ENCODE measurements at regions not wholly inside any gene's neighbourhood (a gene's known extent, or its start where the extent isn't known, plus 50 kb on each side); places are given as distances from the start of the nearest gene placed in this dataset.

- DNase-seq (no peak), ATAC-seq (peak; percentile 92)
- peaks cover 14% of the 10 kb centered on the region for H3K27me3 Mint-ChIP-seq
- no peak overlapping the region for H3K4me3 Mint-ChIP-seq
- peaks cover 32% of the 10 kb centered on the region for H3K4me1 Mint-ChIP-seq
- peaks cover 4% of the 10 kb centered on the region for H3K9me3 Mint-ChIP-seq
- H3K36me3 Mint-ChIP-seq (ENCODE audit: low read depth): no peaks in the 10 kb centered on the region
- H3K27ac Mint-ChIP-seq: no peak overlapping the region
Observed at GRCh38 chr2:176470713-176471112, 201.5 kb downstream of the MTX2 start.

- H3K27me3 Mint-ChIP-seq: peaks cover 8% of the 10 kb centered on the region
- H3K4me1 Mint-ChIP-seq: peaks cover 32% of the 10 kb centered on the region
- ATAC-seq (no peak), DNase-seq (no peak)
- no peaks in the 10 kb centered on the region for H3K36me3 Mint-ChIP-seq (ENCODE audit: low read depth)
- H3K9me3 Mint-ChIP-seq: peaks cover 4% of the 10 kb centered on the region
- no peak overlapping the region for H3K4me3 Mint-ChIP-seq
- H3K27ac Mint-ChIP-seq: no peak overlapping the region
Observed at GRCh38 chr2:176471949-176472348, 202.7 kb downstream of the MTX2 start.

GRCh38 chr2:176473177-176473576 is 203.9 kb downstream of the MTX2 start:
- H3K27ac Mint-ChIP-seq: no peak overlapping the region
- H3K4me1 Mint-ChIP-seq: peaks cover 32% of the 10 kb centered on the region
- peak overlapping the region; percentile 61 for H3K4me3 Mint-ChIP-seq
- H3K9me3 Mint-ChIP-seq: peaks cover 4% of the 10 kb centered on the region
- H3K36me3 Mint-ChIP-seq (ENCODE audit: low read depth): no peaks in the 10 kb centered on the region
- DNase-seq (no peak), ATAC-seq (peak; percentile 44)
- peaks cover 6% of the 10 kb centered on the region for H3K27me3 Mint-ChIP-seq

GRCh38 chr2:176473851-176474250 is 204.6 kb downstream of the MTX2 start:
- no peaks in the 10 kb centered on the region for H3K36me3 Mint-ChIP-seq (ENCODE audit: low read depth)
- H3K4me1 Mint-ChIP-seq: peaks cover 32% of the 10 kb centered on the region
- H3K9me3 Mint-ChIP-seq: peaks cover 4% of the 10 kb centered on the region
- peak overlapping the region; percentile 28 for H3K27ac Mint-ChIP-seq
- no peak overlapping the region for H3K4me3 Mint-ChIP-seq
- H3K27me3 Mint-ChIP-seq: peaks cover 6% of the 10 kb centered on the region
- ATAC-seq (no peak), DNase-seq (no peak)

GRCh38 chr2:176477336-176477735 is 208.1 kb downstream of the MTX2 start:
- peaks cover 10% of the 10 kb centered on the region for H3K4me1 Mint-ChIP-seq
- DNase-seq: no peak
- no peak overlapping the region for H3K4me3 Mint-ChIP-seq
- H3K9me3 Mint-ChIP-seq: peaks cover 4% of the 10 kb centered on the region
- H3K36me3 Mint-ChIP-seq (ENCODE audit: low read depth): no peaks in the 10 kb centered on the region
- no peak overlapping the region for H3K27ac Mint-ChIP-seq
- no peak for ATAC-seq
- peaks cover 21% of the 10 kb centered on the region for H3K27me3 Mint-ChIP-seq

- no peaks in the 10 kb centered on the region for H3K36me3 Mint-ChIP-seq (ENCODE audit: low read depth)
- no peaks in the 10 kb centered on the region for H3K4me1 Mint-ChIP-seq
- no peak overlapping the region for H3K4me3 Mint-ChIP-seq
- peaks cover 26% of the 10 kb centered on the region for H3K27me3 Mint-ChIP-seq
- no peak overlapping the region for H3K27ac Mint-ChIP-seq
- ATAC-seq: no peak
- H3K9me3 Mint-ChIP-seq: peaks cover 2% of the 10 kb centered on the region
- no peak for DNase-seq
Observed at GRCh38 chr2:176479961-176480360, 210.7 kb downstream of the MTX2 start.

GRCh38 chr2:176482107-176482506 is 212.9 kb downstream of the MTX2 start:
- H3K27ac Mint-ChIP-seq: no peak overlapping the region
- no peak overlapping the region for H3K4me3 Mint-ChIP-seq
- no peaks in the 10 kb centered on the region for H3K9me3 Mint-ChIP-seq
- peaks cover 29% of the 10 kb centered on the region for H3K27me3 Mint-ChIP-seq
- H3K36me3 Mint-ChIP-seq (ENCODE audit: low read depth): no peaks in the 10 kb centered on the region
- DNase-seq (no peak), ATAC-seq (no peak)
- H3K4me1 Mint-ChIP-seq: no peaks in the 10 kb centered on the region

GRCh38 chr2:176483476-176483875 is 214.2 kb downstream of the MTX2 start:
- no peak for ATAC-seq

GRCh38 chr2:176483901-176484568 is 214.8 kb downstream of the MTX2 start:
- Mint-ChIP-seq H3K27me3 (peaks cover 47% of the 10 kb centered on the region), H3K27ac (no peak overlapping the region), H3K4me3 (no peak overlapping the region)

More at GRCh38 chr2:176483476-176483875, 214.2 kb downstream of the MTX2 start:
- H3K4me1 Mint-ChIP-seq: no peaks in the 10 kb centered on the region
- H3K27ac Mint-ChIP-seq: no peak overlapping the region
- H3K36me3 Mint-ChIP-seq (ENCODE audit: low read depth): no peaks in the 10 kb centered on the region
- H3K4me3 Mint-ChIP-seq: no peak overlapping the region
- H3K27me3 Mint-ChIP-seq: peaks cover 42% of the 10 kb centered on the region
- peaks cover 4% of the 10 kb centered on the region for H3K9me3 Mint-ChIP-seq
- DNase-seq: no peak

GRCh38 chr2:176484838-176485237 is 215.6 kb downstream of the MTX2 start:
- no peak for ATAC-seq
- H3K4me3 Mint-ChIP-seq: no peak overlapping the region
- H3K27me3 Mint-ChIP-seq: peaks cover 50% of the 10 kb centered on the region
- DNase-seq: no peak
- H3K36me3 Mint-ChIP-seq (ENCODE audit: low read depth): no peaks in the 10 kb centered on the region
- no peak overlapping the region for H3K27ac Mint-ChIP-seq
- peaks cover 4% of the 10 kb centered on the region for H3K9me3 Mint-ChIP-seq
- no peaks in the 10 kb centered on the region for H3K4me1 Mint-ChIP-seq

More at GRCh38 chr2:176483901-176484568, 214.8 kb downstream of the MTX2 start:
- Mint-ChIP-seq H3K9me3 (peaks cover 4% of the 10 kb centered on the region), H3K4me1 (no peaks in the 10 kb centered on the region), H3K36me3 (ENCODE audit: low read depth) (no peaks in the 10 kb centered on the region)
- ATAC-seq (no peak), DNase-seq (no peak)

GRCh38 chr2:176488431-176488830 is 219.2 kb downstream of the MTX2 start:
- no peak overlapping the region for H3K27ac Mint-ChIP-seq
- DNase-seq (no peak), ATAC-seq (no peak)
- peaks cover 4% of the 10 kb centered on the region for H3K9me3 Mint-ChIP-seq
- H3K4me1 Mint-ChIP-seq: peaks cover 21% of the 10 kb centered on the region
- H3K4me3 Mint-ChIP-seq: no peak overlapping the region
- H3K27me3 Mint-ChIP-seq: peaks cover 29% of the 10 kb centered on the region
- H3K36me3 Mint-ChIP-seq (ENCODE audit: low read depth): no peaks in the 10 kb centered on the region

GRCh38 chr2:176490061-176490861 is 221.0 kb downstream of the MTX2 start:
- Mint-ChIP-seq H3K4me3 (no peak overlapping the region), H3K36me3 (ENCODE audit: low read depth) (no peaks in the 10 kb centered on the region), H3K27me3 (peaks cover 29% of the 10 kb centered on the region), H3K27ac (no peak overlapping the region), H3K9me3 (peaks cover 4% of the 10 kb centered on the region), H3K4me1 (peaks cover 21% of the 10 kb centered on the region)
- no peak for DNase-seq
- no peak for ATAC-seq

- Mint-ChIP-seq H3K27me3 (peaks cover 29% of the 10 kb centered on the region), H3K27ac (peak overlapping the region; percentile 47), H3K4me1 (peaks cover 21% of the 10 kb centered on the region), H3K36me3 (ENCODE audit: low read depth) (no peaks in the 10 kb centered on the region), H3K9me3 (peaks cover 4% of the 10 kb centered on the region), H3K4me3 (no peak overlapping the region)
- DNase-seq (peak; percentile 51), ATAC-seq (peak; percentile 98)
Observed at GRCh38 chr2:176491172-176491904, 222.1 kb downstream of the MTX2 start.

GRCh38 chr2:176492583-176492982 is 223.3 kb downstream of the MTX2 start:
- Mint-ChIP-seq H3K27me3 (peaks cover 22% of the 10 kb centered on the region), H3K36me3 (ENCODE audit: low read depth) (no peaks in the 10 kb centered on the region), H3K4me1 (peaks cover 21% of the 10 kb centered on the region), H3K27ac (no peak overlapping the region), H3K9me3 (peaks cover 4% of the 10 kb centered on the region), H3K4me3 (no peak overlapping the region)
- DNase-seq (no peak), ATAC-seq (no peak)
